ENCODE measurements at regions not wholly inside any gene's neighbourhood (a gene's known extent, or its start where the extent isn't known, plus 50 kb on each side); places are given as distances from the start of the nearest gene placed in this dataset.

GRCh38 chr11:80109031-80109430, 668.2 kb upstream of the TENM4 start:
- no peak for TF ChIP-seq CTCF (IDR thresholded peaks at IDR 0.05)
- no peak for TF ChIP-seq POLR2AphosphoS5 (IDR thresholded peaks at IDR 0.05)
- TF ChIP-seq POLR2A (IDR thresholded peaks at IDR 0.05) = no peak
- TF ChIP-seq EP300 (IDR thresholded peaks at IDR 0.05) = no peak

All from sigmoid colon (tissue), 4 donors.